Middle frontal gyrus (tissue), 1 donor: ENCODE measurements at regions not wholly inside any gene's neighbourhood (a gene's known extent, or its start where the extent isn't known, plus 50 kb on each side); places are given as distances from the start of the nearest gene placed in this dataset.
"Not testable (repeated sequence)": the region's sequence is repeated elsewhere in the genome, so short reads cannot be mapped to it uniquely, and the experiment has no call there.

Experiments used
- DNase-seq: peaks from one replicate; pipeline ENCODE4 v3.0.0-alpha.2; 2015; ENCODE audit warnings: low spot score; ENCODE audit errors: extremely low spot score

DNA sequence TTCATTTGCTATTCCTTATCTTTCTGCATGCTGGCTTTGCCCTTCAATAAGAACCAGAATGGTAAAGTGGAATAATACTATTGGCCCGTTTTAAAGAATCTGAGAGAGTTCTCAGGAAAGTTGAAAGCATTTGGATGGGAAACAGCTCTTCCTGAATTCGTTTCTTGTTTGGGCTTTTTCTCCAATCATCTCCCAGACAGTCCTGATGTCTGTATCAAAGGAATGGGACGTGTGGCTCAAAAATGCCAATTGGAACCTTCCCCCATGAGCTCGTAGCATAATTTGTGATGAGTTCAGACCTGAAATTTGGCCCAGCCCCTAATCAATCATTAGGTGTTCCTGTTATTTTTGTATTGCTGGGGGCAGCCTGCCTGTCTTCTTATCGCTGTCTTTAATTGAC is 75.8 kb upstream of the BACH2 start:
- no peak for DNase-seq

DNA sequence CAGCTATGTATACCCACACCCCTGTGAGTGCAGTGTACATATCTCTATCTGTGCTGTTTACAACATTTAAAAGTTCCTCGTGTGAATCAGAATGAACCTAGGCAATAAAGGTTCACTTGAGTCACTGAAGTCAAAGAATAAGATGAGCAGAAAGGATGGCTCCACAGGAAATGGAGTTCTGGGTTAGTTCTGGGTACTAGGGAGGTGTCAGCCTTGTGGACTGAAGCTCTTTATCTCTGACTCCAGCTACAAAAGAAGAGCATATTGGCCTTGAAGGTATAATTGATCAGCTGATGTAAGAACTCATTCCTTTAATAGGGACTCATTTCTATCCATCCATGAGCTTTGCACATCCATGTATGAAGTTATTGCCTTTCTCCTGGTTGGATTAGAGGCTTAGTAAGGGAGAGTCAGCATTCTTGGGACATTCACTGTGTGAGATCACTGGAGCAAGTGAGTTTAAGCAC is 73.9 kb upstream of the BACH2 start:
- DNase-seq, result no peak

DNA sequence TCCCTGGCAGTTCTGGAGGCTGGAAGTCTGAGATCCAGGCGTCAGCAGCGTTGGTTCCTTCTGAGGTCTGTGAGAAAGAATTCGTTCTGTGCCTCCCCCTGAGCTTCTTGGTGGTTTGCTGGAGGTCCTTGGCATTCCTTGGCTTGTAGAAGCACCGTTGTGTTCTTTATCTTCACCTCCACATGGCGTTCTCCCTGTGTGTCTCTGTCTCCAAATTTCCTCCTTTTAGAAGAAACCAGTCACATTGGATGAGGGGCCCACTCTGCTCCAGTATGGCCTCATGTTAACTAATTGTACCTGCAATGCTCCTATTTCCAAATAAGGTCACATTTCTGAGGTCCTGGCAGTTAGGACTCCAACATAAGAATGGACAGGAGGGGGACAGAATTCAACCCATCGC is 73.0 kb upstream of the BACH2 start:
- DNase-seq, result no peak

DNA sequence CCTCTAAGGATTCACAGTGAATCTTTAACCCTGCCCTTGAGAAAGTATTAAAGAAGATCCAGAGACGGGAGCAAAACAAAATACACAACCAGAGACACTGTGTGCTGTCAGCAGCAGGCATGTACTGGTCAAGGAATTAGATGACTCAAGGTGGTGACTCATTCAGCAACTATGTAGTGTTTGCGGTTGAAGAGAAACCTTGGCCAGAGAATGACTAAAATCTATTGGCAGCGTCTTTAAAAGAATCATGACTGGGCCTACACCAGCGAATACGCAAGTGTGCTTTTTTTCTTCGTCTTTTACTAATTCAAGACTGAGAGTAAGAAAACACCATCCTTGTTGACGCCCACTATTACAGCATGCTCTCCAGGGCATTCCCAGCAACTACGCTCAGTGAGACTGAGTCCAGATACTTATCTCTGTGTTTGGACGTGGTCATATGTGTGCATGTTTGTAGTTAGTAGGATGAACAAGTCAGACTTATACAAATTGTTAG is 72.4 kb upstream of the BACH2 start:
- DNase-seq, result no peak

DNA sequence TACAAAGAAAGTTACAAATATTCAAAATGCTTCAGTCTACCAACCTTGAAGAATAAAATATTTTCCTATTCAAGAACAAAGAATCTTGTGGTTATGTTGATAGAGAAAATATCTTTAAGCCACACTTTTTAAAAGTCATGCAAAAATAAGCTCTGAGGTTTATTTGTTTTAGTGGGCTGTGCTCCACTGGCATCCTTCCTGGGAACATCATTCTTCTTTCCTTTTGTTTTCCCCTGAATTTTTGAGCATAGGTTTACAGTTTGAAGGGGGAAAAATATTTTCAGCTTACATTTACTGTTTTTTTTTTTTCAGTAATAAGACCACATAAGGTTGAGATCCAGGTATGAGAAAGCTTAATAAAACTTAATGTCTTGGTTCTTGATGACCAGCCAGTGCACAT is 72.0 kb upstream of the BACH2 start:
- no peak for DNase-seq

DNA sequence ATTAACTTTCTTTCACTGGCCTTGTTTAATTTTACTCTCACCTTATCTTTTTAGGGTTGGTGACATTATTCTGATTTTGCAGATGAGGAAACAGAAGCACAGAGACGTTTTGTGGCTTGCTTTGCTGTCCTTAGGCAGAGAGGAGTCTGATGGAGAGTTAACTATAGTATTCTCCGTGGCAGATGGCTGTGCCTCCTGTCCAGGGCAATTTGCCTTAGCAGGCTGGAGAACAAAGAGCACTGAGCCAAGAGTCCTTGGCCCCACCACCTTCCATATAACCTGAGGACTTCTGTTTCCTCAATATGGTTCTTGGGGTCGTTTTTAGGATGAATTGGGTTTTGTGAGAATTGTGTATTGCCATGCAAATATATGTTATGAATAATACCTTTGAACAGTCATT is 71.4 kb upstream of the BACH2 start:
- DNase-seq, result no peak

DNA sequence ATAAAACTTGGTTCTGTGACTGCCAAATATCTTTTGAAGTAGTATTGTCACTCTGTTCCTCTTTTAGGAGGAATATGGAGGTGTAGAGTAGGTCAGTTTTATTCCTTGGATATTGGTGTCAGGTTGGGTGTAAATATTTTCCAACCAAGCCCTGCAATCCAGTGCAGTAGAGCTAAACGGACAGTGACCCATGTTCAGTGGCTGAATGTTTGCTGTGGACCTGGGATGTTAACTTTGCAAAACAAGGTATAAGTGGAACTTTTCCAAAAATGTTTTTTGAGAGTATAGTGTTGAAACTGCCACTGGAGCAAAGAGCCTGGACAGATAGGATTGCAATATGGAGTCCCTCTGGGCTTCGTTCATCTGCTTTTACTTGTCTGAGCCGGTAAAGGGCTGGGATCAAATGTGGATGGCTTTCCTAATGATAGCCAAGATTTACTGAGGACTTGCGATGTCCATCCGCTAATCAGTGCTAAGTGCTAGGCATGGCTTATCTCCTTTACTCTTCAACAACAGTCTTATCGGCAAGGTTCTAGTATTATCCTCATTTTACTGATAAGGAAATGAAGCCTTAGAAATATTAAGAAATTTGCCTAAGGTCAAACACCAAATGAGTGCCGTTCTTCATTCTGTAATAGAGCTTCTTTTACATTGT is 69.0 kb upstream of the BACH2 start:
- DNase-seq, result no peak

DNA sequence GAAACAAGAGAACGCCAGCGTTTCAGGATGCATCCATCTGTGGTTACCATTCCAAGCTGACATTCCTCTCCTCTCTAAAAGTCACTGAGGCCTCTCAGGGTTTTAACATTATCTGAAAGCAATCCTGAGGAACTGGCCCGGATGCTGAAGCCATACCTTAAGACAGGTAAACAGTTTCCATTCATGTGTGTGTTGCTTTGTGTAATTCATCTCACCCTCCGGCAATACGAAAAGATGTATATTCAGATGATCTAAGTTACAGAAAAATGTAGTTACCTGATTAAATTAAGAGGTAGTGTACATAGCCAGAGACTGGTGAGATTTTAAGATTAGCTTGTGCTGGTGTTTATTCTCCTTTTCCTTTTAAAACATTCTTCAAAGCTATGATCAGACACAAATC is 68.4 kb upstream of the BACH2 start:
- DNase-seq, result no peak

DNA sequence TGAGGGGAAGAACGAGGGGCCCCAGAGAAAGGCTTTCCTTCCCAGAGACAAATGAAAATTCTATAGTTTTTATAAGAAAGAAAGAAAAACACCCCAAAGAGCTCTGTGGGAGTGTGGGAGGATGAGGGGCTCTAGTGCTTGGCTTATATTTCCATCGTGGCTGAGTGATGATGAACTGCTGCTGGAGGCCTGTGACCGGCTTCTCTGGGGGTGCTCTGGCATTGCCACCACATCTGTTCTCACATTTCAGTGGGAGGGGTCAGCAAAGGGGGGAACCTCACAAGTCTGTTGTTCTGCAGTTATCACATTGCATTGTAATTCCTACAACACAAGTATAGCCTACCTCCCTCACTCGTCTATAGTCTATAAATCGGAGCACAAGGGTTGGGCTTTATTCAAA is 67.6 kb upstream of the BACH2 start:
- no peak for DNase-seq

DNA sequence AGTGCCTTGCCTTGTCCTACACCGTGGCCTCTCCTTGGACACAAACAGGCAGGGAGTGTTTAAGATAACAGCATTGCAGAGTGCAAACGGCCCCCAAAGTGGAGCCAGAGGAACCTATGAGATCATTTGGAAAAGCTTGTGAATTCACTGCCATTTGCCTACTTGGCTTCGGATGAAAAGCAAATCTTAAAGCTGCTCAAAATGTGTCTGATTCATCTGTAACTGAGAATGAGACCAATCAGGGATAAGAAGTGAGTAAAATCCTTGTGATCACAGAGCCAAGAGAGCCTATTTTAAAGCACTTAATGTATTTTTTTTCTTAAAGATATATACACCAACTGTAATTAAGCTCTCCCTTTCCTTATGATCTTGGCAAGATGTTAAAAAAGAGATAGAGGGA is 65.7 kb upstream of the BACH2 start:
- peak; percentile 16 for DNase-seq

DNA sequence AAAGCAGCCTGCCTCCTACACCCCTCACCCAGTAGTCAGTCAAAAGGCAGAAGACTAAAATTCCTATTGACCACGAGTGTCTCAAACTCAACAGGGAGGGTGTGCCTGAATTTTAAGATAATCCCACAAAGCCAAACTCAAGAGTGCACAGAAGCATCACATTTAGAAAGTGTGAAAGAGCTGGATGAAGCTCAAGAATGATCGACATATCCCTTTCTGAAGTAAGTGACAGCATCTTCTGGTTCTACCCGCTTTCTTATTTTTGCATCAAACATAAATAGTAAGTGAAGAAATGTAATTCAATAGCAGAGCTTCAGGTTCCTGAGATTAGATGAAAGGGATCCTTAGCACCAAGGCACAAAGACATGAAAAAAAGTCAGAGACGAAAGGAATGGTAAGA is 64.5 kb upstream of the BACH2 start:
- DNase-seq, result no peak

DNA sequence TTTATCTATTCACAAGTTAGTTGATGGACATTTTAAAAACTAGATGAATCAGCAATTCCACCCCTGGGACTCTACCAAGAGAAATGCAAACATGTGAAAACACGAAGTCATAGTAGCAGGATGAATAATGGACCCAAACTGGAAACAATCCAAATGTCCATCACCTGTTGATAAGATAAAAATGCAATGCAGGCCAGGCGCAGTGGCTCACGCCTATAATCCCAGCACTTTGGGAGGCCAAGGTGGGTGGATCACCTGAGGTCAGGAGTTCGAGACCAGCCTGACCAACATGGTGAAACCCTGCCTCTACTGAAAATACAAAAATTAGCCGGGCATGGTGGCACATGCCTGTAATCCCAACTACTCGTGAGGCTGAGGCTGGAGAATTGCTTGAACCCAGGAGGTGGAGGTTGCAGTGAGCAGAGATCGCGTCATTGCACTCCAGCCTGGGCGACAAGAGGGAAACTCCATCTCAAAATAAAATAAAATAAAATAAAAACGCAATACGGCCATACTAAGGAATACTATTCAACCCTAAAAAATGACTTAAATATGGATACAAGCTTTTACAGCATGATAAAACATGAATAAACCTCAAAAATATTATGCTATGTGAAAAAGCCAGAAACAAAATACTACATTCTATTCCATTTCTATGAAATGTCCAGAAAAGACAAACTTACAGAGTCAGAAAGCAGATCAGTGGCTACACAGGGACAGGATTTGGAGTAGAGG is 61.6 kb upstream of the BACH2 start:
- not testable (repeated sequence) for DNase-seq

DNA sequence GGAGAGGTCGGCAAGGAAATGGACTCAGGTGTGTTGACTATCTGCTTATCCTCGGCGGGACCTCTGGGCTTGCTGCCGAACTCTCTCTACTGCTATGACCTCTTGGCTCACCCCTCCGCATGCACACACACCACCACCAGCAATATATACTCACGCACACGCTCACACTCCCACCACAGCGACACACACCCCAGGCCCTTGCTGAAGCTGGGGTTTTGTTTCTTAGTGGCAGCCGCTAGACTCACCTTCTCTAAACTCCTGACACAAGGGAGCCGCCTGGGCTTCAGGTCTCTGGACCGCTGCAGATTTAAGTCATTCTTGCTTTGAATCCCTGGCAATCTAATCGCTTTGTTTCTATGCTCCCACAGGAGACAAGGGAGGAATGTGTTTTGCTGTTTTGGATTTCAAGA is 59.4 kb upstream of the BACH2 start:
- DNase-seq, result no peak

DNA sequence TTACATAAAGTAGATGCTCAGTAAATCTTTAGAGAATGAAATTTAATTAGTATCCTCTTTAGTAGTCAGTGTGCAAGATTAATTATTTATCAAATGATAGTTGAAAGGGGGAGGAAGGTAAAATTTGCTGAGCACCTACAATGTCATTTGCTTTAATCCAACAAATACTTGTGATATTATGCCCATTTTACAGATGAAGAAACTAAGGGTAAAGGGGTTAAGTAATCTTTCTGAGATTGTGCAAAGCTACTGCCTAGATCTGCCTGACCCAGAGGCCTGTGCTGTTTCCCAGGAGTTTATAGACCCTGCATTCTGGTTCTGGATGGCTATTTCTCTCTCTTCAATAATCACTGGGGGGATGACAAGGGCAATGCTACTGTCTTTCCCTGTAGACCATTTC is 58.3 kb upstream of the BACH2 start:
- no peak for DNase-seq

DNA sequence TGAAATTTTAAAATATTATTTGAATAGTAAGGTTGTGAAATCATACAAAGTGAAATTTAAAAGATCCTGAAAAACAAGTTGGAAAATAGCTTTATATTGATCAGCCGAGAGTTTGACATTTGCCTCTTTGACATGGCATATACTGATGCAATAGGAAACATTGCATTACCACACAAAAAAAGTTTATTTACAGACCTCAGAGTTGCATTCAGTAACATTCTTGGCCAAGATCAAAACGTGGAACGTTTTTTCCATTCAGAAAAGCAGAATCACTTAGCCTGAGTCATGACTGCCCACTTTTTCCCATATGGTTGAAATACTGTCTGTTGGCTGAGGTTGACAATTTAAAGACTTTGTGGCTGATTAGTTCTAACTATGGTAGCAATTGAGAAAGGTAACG is 55.1 kb upstream of the BACH2 start:
- DNase-seq, result no peak

DNA sequence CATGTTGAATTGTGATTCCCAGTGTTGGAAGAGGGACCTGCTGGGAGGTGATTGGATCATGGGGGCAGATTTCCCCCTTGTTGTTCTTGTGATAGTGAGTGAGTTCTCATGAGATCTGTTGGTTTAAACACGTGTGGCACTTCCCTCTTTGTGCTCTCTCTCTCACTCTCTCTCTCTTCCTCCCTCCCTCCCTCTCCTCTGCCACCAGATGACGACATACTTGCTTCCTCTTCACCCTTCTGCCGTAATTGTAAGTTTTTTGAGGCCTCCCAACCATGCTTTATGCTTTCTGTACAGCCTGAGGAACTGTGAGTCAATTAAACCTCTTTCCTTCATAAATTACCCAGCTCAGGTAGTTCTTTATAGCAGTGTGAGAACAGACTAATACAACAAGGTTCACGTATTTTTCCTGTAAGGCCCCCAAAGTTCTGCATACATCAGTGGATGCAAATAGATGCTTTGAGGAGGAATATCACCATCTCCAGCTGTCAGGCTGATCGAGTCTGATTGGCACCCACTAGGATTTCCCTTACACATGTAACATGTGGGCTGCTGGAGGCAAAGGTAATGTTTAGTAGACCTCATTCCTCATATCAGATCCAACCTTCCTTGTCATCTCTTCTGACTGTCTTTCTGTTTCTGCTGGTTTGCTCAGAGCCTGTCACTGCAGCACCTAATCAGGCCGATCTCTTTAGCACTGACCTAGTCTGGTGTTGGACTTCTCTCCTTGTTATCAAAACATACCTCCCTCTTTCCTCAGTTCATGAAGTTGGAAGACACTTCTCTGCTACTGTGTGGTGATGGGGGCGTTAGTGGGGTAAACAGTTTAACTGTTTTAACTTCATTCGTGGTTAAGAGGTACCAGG is 54.3 kb upstream of the BACH2 start:
- no peak for DNase-seq

DNA sequence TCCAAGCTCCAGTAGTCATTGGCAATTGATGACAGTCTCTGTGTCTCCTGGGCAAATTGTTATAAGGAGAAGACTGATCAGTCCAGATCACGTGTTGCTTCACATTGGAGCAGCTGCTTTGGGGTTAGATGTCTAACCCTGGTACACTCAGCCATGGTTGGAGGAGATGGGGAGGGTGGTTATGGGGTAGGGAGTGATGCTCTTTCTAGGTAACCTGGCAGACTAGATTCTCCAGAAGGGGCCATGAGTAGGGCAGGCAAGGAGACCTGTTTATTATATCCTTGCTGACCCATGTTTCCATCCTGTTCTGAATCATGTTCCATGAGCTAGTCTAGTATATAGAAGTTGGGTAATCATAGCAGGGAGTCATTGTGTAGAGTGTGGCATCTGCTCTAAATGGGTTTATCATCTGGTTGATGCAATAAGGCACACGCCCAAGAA is 50.8 kb upstream of the BACH2 start:
- DNase-seq, result no peak

DNA sequence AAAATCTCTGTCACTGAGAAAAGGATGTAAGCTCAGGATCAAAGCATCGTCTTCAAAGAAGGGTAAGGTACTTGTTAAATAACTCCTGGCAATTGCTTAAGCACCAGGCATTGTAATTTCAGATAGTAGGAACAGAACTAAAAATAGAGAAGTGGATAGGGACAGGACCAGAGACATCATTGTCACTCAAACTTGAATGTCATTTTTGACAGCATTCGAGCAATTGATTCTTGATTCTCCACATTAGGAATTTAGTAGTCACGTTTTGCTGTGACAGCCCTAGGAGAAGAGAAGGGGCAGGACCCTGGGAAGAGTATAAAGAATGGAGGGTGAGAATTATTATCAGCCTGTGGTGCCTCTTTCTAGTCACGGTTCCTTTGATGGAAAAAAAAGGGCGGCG is 50.1 kb upstream of the BACH2 start:
- DNase-seq, result no peak
